ENCODE measurements at regions not wholly inside any gene's neighbourhood (a gene's known extent, or its start where the extent isn't known, plus 50 kb on each side); places are given as distances from the start of the nearest gene placed in this dataset.

DNA sequence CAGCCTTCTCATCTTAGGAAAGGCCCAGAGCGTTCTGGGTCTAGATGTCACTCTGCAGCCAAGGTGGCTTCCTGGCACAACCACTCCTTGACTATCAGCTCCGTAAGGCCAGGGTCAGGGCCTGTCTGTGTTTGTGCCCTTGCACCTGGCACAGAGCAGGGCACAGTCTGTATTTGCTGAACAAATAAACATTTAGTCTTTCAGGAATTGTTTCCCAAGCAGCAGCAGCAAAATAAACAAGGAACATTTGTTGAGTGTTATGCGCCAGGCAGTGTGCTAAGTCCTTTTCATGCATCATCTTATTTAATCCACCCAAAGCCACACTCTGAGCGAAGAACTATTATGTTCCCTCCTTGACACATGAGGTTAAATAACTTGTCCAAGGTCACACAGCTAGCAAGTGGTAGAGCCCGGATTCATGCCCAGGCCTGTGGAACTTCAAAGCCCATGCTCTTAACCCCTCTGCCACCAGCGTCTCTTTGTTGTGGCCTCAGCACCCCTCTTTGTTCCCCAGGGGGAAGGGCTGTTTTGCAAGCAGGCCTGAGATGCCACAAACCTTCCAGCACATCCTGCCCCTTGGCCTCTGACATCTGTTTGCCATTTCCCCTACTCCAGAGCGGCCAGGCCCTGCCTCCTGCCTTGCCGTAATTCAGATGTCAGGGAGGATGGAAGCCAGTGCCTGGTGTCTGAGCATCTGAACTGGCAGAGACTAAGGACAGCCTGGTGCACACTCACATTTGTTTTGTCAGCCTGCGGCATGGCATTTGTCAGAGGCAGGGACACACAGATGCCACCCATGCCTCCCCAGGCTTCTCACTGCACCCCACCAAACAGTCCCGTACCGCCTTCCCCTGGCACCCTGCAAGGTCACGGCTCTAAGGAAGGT lies 325.8 kb upstream of the ZMIZ1 start:
- in situ Hi-C loops (cut with HindIII; ENCODE audit: low sequenced_read_pairs) = no loop called here
- DNase-seq (ENCODE audit: low read depth) = no peak
- no peak for TF ChIP-seq CTCF (IDR thresholded peaks at IDR 0.05; ENCODE audit: low read depth, low read length, missing control alignments)
- no peak overlapping the region for H3K4me3 ChIP-seq (ENCODE audit: low read depth, low read length)

DNA sequence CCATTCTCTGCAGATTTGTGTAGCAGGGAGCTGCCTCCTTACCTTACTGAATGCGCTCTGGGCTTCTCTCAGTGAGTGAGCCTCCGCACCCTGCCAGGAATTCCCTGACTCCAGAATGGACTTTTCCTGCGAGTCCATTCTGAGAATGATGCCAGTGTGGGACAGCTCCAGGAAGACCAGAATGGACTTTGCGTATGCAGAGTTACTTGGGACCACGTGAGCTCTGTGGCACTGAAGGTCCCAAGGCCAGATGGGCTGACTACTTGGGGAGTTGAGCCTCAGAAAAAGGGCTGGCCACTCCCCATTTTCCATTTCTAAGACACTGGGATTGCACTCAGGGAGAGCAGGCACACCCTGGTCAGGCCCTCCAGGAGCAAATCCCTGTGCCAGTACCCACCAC lies 324.7 kb upstream of the ZMIZ1 start:
- no peak for DNase-seq (ENCODE audit: low read depth)
- in situ Hi-C loops (cut with HindIII; ENCODE audit: low sequenced_read_pairs) = no loop called here
- no peak for TF ChIP-seq CTCF (IDR thresholded peaks at IDR 0.05; ENCODE audit: low read depth, low read length, missing control alignments)
- H3K4me3 ChIP-seq (ENCODE audit: low read depth, low read length) = no peak overlapping the region

DNA sequence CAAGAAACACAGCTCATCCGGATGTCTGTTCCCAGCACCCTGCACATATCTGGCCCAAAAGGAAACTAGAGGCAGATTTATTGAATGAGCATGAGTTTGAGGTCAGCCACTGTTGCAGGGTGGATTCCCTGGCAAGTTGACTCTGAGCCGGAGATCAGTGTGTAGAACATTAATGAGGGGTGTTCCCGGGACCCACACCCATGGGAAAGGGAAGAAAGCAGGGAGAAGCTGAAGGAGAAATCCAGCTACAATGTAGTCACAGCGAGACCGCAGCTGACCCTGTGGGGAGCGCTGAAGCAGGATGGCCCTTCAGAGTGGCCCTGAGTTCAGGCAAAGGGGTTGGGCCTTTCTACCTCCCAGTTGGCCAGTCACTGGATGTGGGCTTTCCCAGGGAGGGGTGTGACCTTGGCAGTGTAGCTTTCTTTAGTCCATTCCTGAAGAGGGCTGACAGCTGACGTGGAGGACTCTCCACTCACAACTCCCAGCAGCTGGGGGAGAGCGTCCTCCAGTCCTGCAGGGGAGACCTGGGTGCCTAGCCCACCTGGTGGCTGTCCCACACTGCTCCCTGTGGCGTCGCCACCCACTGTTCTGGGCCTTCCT lies 324.2 kb upstream of the ZMIZ1 start:
- no peak for TF ChIP-seq CTCF (IDR thresholded peaks at IDR 0.05; ENCODE audit: low read depth, low read length, missing control alignments)
- in situ Hi-C loops (cut with HindIII; ENCODE audit: low sequenced_read_pairs) = no loop called here
- no peak for DNase-seq (ENCODE audit: low read depth)
- no peak overlapping the region for H3K4me3 ChIP-seq (ENCODE audit: low read depth, low read length)

DNA sequence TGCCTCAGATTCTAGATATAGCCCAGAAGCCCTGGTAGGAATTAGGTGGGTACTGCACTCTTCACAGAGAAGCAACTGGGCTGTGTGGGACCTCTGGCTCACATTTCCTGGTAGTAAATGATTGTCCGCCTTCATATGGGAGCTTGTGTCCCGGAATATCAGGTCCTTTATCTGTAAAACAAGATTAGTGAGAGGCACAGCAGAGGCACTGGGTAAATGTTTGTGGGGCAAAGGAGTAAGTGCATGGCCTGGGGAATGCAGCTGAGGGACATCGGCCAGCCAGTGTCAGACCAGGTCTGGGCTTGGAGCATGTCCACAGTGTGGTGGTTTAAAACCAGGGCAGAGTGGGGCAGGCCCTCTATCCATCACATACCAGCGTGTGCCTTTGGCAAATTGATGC lies 323.3 kb upstream of the ZMIZ1 start:
- no peak for DNase-seq (ENCODE audit: low read depth)
- no peak overlapping the region for H3K4me3 ChIP-seq (ENCODE audit: low read depth, low read length)
- in situ Hi-C loops (cut with HindIII; ENCODE audit: low sequenced_read_pairs) = no loop called here
- TF ChIP-seq CTCF (IDR thresholded peaks at IDR 0.05; ENCODE audit: low read depth, low read length, missing control alignments) = no peak

DNA sequence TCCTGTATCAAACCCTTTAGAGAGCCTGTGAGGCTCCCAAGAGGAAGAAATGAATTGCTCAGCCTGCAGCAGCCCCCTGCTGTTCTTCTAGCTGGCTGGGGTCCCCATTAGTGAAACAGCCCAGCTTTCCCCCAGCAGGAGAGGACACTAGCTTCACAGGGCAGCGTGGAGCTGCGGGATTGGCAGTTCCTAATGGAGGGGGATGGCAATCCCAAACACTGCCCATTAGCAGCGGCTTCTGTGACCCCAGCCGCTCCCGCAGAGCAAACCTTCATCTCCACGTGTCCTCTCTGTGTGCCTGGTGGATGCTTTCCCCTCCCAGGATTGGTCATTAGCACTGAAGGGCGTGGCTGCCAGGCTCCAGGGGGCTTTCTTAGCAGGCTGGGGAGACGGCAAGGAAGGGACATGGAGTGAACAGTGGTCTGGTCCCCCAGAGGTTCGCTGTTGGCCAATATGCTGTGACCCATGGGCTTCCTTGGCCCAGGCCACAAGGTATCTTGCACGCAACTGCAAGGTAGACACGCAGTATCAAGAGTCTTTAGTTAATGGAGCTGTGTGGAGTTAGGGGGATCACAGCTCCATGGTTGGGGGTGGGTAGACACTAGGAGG lies 322.5 kb upstream of the ZMIZ1 start:
- DNase-seq (ENCODE audit: low read depth) = no peak
- TF ChIP-seq CTCF (IDR thresholded peaks at IDR 0.05; ENCODE audit: low read depth, low read length, missing control alignments) = no peak
- no peak overlapping the region for H3K4me3 ChIP-seq (ENCODE audit: low read depth, low read length)
- in situ Hi-C loops (cut with HindIII; ENCODE audit: low sequenced_read_pairs) = no loop called here

GRCh38 chr10:78747401-78748234 lies 321.1 kb upstream of the ZMIZ1 start:
- no peak overlapping the region for H3K4me3 ChIP-seq (ENCODE audit: low read depth, low read length)
- no peak for TF ChIP-seq CTCF (IDR thresholded peaks at IDR 0.05; ENCODE audit: low read depth, low read length, missing control alignments)
- DNase-seq (ENCODE audit: low read depth) = no peak
- in situ Hi-C loops (cut with HindIII; ENCODE audit: low sequenced_read_pairs) = no loop called here
